Fibroblast of pulmonary artery (primary cell): ENCODE measurements at regions not wholly inside any gene's neighbourhood (a gene's known extent, or its start where the extent isn't known, plus 50 kb on each side); places are given as distances from the start of the nearest gene placed in this dataset.

Experiments used
- DNase-seq: peaks from one replicate; pipeline ENCODE4 v3.0.0-alpha.2; 2010; ENCODE audit warnings: low read depth
- H3K4me3 ChIP-seq: replicated peaks from 2 replicates; pipeline ENCODE4 v1.5.1; 2011; ENCODE audit warnings: low read depth, mild to moderate bottlenecking, control low read depth, low read length, moderate library complexity
- TF ChIP-seq, protein P1 (sequence below): IDR thresholded peaks from 2 replicates; pipeline ENCODE4 v1.5.1; 2011; ENCODE audit warnings: mild to moderate bottlenecking, control low read depth, low read length, inconsistent platforms; ENCODE audit errors: missing control alignments

DNA sequence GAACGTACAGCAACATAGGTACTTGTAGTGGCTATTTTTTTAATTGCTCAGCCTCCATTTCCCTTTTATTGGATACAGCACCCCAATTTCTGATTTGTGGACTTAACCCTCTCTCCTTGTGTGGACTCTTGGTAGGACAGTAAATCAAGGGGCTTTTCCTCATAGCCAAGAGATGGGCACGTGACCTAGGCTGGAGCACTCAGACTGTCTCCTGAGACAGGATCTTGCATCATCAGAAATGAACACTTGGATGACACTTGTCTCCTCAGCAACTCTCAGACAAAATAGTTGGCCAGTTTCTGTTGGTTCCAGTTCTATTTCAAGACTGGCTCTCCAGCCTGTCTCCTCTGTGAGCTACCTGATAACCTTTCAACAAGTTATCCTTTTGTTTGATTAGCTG lies 112.9 kb upstream of the ZNF678 start:
- TF ChIP-seq, protein P1, sequence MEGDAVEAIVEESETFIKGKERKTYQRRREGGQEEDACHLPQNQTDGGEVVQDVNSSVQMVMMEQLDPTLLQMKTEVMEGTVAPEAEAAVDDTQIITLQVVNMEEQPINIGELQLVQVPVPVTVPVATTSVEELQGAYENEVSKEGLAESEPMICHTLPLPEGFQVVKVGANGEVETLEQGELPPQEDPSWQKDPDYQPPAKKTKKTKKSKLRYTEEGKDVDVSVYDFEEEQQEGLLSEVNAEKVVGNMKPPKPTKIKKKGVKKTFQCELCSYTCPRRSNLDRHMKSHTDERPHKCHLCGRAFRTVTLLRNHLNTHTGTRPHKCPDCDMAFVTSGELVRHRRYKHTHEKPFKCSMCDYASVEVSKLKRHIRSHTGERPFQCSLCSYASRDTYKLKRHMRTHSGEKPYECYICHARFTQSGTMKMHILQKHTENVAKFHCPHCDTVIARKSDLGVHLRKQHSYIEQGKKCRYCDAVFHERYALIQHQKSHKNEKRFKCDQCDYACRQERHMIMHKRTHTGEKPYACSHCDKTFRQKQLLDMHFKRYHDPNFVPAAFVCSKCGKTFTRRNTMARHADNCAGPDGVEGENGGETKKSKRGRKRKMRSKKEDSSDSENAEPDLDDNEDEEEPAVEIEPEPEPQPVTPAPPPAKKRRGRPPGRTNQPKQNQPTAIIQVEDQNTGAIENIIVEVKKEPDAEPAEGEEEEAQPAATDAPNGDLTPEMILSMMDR, result no peak
- no peak overlapping the region for H3K4me3 ChIP-seq
- no peak for DNase-seq

DNA sequence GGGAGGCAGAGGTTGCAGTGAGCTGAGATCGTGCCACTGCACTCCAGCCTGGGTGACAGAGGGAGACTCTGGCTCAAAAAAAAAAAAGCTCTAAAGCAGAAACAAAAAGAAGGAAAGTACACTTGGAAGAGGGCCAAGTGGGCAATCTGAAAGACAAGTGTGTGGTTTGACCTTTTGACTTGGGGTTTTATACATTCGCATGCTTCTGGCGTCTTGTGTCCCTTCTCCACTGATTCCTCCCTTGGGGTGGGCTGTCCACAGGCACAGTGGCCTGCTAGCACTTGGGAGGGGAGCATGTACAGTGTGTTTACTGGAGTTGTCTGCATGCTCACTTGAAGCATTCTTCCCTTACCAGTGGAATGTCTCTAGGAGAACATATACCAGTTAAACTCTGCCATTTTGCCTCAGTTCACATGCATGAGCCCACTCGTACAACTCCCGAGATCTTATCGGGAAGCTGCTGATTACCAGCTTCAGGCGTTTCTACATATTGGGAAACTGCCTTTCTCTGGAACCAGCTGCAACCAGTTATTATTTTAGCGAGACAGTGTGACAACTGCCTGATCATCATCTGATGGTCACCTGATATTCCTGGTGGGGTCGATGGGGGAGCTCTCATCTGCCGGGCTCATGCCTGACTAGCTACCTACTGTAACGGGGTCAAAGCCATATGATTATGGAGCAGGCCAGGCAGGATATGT lies 113.5 kb upstream of the ZNF678 start:
- DNase-seq, result no peak
- H3K4me3 ChIP-seq, result no peak overlapping the region
- TF ChIP-seq, protein P1, result no peak

DNA sequence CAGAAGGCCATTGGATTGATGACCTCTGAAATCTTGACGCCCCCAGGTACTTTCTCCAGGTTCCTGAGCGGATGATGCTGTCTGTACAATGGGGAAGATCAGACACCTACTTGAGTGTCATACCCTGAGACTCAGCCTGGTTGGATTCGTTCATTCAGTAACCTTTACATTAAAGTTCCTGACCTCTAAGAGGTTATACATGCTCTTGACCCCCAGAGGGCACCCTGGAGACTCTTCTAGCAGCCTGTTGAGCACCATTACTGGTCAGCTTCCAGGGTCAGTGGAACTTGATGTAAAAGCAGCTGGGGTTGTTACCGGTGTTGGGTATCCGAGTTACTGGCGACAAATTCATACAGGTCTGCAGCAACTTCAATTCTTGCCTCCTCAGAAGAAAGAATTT lies 114.3 kb upstream of the ZNF678 start:
- H3K4me3 ChIP-seq, result no peak overlapping the region
- DNase-seq, result no peak
- TF ChIP-seq, protein P1, result peak; percentile 37

DNA sequence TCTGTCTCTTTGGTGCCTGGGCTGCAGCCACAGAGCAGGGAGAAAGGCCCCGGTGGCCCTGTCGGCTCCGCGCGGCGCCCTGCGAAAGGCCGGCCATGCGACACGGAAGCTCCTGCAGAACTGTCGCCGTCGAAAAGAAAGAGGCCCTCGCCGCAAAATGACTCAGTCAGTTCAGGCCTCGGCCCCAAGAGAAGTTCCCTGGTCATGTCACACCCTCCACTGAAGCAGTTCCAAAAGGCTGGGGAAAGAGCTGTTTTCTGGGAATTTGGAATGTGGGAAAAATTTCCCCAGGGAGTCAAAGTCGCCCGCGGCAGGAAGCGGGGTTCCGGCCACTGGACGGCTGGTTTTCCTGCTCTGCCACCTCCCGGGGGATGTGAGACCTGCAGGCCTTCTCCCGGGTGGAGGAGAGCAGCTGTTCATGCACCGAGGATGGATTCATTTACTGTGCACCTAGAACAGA lies 115.8 kb upstream of the ZNF678 start:
- H3K4me3 ChIP-seq, result no peak overlapping the region
- peak; percentile 51 for DNase-seq

DNA sequence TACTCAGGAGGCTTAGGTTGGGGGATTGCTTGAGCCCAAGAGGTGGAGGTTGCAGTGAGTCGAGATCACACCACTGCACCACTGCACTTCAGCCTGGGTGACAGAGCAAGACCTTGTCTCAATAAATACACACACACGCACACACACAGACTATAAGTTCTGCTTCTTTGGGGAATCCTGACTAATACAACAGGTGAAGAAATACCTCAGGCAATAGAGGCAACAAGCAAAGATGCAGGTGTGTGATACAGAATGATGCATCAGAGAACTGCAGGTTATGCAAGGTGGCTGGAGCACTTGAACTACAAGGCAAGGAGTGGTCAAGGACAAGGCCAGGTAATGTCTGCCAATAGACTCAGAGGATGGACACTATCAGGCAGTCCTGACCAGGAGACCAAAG lies 117.6 kb upstream of the ZNF678 start:
- no peak for DNase-seq
- TF ChIP-seq, protein P1, result no peak
- H3K4me3 ChIP-seq, result no peak overlapping the region

More for the DNA sequence above, 115.8 kb upstream of the ZNF678 start:
- TF ChIP-seq, protein P1, result peak; percentile 57

DNA sequence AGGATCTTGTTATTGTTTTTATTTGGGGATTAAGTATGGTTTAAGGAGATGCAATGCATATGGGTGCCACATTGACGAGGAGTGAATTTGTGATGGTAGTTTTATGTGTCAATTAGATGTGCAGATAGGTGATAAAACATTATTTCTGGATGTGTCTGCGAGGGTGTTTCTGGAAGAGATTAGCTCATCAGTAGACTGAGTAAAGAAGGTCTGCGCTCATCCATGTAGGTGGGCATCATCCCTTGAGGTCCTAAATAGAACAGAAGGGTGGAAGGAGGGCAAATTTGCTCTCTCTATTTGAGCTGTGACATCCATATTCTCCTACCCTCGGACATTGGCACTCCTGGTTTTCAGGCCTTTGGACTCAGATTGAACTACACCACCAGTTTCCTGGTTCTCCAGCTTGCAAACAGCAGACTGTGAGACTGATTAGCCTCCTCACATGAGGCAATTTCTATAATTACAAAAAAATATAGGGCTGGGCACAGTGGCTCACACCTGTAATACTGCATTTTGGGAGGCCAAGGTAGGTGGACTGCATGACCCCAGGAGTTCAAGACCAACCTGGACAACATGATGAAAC lies 118.2 kb upstream of the ZNF678 start:
- DNase-seq, result no peak
- TF ChIP-seq, protein P1, result no peak
- no peak overlapping the region for H3K4me3 ChIP-seq

DNA sequence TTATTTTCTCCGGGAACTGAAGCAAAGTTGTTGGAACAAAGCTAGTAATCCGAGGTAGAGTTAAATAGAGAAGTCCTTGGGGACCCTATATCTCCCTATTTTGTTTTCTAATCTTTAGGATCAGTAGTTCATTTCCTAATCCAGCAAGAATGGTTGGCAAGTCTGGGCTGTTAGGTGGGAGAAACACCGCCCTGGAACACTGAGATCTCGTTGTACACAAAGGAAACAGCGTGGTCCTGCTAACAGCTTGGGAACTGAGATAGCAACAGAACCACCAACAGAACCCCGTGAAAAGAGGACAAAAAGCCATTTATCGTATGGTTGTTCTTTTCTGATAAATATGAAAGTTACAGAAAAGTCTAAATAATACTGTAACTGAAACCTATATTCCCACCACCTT lies 121.9 kb upstream of the CDC42BPA start:
- TF ChIP-seq, protein P1, result no peak
- no peak for DNase-seq
- no peak overlapping the region for H3K4me3 ChIP-seq
